Myocyte (in vitro differentiated cells): ENCODE measurements at regions not wholly inside any gene's neighbourhood (a gene's known extent, or its start where the extent isn't known, plus 50 kb on each side); places are given as distances from the start of the nearest gene placed in this dataset.

Source experiments
- DNase-seq: peaks from one replicate; pipeline ENCODE4 v3.0.0-alpha.2; 2012; ENCODE audit warnings: low read depth

DNA sequence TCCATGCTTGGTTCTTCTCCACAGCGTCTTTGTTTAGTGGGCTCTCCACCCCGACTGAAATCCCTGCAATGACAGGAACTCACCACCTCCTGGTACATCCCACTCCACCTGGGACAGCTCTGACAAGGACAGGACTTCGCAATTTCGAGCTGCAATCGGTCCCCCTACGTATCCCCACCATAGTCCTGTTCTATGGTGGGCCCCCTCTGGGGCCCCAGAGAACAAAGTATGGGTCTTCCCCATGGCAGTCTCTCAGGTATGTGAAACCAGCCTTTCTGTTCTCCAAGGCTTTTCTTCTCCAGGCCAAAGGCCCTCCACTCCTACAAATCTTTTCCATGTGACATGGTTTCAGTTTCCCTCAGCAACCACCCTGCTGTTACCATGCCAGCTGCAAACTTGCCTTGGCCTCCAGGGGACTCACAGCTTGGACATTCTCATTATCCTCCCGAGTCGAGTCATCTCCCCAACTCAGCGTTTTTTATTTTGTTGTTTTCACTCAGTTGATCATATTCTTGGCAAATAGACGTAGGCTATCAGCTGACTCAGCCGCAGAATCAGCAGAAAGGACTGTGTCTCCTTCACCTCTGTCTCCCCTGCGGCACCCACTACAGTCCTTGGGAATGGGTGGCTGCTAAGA, 233.3 kb downstream of the OPA1 start:
- peak; percentile 79 for DNase-seq

DNA sequence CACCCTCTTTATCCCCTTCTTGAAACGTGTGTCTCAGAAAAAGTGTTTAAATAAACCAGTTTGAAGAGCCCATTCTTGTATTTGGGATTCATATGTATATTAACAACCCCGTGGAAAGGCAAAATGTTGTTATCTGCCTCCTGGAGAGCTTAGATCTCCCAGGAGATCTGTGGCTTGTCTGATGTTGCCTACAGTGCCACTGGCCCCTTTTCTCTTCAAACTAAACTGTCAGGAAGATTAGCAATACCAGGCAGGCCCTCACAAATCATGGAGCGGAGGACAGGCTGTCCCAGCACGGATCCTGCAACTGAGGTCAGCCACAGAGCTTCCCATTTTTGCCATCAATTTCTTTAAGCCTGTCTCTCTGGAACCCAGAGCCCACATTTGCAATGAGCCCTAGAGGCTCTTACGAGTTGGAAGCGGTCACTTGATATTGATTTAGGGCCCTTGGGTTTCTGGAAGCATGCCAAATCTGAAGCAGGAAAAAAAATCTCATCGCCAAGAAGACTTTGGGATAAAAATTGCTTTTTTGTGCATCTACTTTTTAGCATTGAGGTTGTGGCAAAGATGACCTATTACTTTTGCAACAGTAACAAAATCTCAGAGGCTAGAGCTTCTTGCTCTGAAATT, 234.1 kb downstream of the OPA1 start:
- DNase-seq = no peak

DNA sequence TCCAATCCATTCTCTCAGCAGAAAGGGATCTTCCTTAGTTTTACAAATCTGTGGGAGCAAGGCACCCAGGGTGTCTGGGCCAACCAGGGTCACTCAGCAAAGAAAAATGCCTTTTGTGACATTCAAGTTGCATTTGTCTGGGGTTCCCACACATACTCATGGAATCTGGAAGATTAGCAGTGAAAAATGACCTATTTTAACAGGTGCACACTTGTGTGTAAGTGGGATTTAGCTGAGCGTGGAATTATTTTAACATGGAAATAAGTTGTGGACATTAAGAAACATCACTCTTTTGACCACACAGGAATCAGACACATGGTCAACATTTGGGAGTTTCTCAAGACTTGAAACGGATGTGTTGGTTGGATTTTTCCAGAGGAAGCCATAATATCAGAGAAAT, 234.9 kb downstream of the OPA1 start:
- no peak for DNase-seq

- DNase-seq = no peak
Observed at GRCh38 chr3:193828477-193828876, 235.5 kb downstream of the OPA1 start.

DNA sequence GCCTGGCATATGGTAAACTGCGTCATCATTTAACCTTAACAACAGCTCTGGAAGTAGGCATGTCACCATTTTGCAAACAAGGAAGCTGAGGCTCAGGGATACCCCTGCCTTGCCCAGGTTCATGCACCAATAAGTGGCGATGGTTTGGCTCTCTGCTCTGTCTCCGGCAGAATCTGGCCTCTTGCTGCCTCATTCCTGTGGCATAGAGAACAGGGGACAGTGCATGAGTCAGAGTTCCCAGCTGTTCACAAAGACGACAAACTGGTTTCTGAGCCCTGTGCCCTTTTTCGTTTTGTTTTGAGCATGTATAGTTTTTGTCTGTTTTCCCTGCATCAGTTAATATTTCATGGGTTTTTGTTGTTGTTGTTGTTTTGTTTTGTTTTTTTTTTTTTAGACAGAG, 236.8 kb downstream of the OPA1 start:
- DNase-seq = peak; percentile 92

DNA sequence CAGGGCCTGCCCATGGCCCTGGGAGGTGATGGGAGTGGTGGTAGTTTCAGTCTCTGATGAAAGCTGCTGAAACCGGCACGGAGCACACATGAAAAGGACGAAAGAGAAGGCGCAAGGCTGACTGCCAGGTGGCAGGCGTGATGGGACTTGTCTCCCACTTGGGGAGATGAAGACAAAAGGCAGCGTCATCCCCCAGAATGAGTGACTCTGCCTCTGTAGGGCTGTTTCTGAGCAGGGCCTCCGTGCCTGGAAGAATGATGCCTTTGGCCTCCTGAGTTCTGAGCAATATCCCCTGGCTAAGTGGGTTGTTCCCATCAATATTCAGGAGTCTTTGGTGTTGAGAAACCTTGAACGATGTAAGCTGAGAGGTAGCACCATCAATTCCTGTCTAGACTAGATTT, 237.8 kb downstream of the OPA1 start:
- no peak for DNase-seq

- no peak for DNase-seq
Observed at GRCh38 chr3:193831495-193832455, 238.8 kb downstream of the OPA1 start.

GRCh38 chr3:193832833-193833413, 239.9 kb downstream of the OPA1 start:
- no peak for DNase-seq

GRCh38 chr3:193833592-193833991, 240.6 kb downstream of the OPA1 start:
- no peak for DNase-seq

DNA sequence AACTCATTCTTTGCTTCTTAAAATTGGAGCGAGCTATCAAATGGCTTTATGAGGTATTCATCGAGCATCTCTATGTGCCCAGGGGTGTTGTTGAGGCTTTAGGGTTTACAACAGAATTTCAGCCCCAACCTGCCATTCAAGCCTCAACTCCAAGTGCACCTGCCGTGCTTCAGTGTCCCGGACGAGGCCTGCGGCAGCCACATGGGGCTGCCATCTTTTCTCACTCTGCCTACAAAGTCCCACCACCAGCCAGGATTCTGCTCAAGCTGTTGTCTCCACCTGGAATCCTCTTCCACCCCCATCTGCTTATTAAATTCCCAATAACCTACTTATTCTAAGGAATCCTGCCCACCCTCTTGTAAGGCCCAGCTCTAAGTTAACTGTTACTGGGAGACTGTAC, 242.4 kb downstream of the OPA1 start:
- no peak for DNase-seq

- DNase-seq = no peak
Observed at GRCh38 chr3:193836511-193836910, 243.5 kb downstream of the OPA1 start.

DNA sequence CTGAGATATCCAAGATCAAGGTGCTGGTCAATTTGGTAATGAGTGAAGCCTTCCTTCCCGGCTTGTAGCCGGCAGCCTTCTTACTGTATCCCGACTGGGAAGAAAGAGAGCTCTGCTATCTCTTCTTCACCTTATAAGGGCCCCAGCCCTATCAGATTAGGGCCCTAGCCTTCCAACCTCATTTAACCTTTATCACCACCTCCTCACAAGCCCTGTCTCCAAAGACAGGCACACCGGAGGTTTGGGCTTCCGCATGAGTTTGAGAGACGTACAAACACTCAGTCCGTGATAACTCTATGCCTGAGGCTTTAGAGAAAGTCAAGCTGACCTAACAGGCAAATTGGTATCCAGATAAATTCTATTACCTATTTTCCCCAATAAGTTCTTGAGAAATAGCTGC, 243.9 kb downstream of the OPA1 start:
- no peak for DNase-seq

GRCh38 chr3:193837347-193837827, 244.4 kb downstream of the OPA1 start:
- no peak for DNase-seq

GRCh38 chr3:193840111-193840641, 247.2 kb downstream of the OPA1 start:
- DNase-seq = no peak

DNA sequence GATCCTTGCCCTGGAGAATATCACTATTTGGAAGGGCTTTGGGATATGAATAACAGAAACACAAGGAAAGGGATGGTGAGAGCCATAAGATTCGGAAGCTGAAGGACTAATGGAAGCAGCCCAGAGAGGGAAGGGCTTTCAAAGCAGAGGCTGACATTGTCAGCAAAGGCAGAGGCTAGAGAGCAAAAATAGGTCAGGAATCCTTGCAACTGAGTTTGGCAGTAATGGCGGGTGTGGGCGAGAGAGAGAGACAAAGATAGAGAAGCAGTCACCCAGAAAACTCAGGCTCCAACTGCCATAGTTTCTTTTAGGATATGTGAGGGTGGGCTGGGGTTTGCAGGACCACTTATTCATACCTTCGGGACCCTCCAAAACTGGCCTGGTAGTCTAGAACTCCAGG, 248.6 kb downstream of the OPA1 start:
- DNase-seq = no peak

DNA sequence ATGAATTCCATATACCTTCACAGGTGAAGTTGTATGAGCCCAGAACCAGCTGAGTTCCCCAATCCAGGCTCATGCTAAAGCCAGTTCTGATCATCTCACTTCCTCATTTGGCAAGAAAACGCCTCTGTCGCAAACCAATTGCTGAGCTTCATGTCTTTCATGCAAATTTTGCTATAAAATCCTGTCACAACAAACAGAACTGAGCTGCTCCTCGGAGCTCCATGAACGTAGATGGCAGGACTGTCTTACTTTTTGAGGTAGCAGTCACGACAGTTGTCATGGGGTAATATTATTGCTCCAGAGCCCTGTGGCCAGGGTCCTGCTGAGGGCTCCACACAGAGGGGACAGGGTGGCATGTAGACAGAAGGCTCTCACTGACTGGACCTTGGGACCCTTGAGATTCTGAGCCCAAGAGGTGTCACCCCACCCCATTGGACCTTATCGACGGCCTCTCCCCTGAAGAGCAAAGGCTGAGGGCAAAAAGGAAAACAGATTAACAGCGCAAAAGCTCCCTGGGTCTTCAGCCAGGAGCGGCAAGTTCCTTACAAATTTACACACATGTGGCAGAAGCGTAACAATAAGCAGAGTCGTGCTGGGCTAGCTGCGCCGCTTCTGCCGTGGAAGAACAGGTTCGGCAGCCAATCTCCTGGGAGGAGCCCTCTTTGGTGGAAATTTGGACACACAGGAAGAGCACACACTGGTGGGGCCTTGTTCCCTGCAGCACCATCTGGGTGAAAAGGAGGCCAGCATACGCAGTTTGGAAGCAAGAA, 249.2 kb downstream of the OPA1 start:
- no peak for DNase-seq

DNA sequence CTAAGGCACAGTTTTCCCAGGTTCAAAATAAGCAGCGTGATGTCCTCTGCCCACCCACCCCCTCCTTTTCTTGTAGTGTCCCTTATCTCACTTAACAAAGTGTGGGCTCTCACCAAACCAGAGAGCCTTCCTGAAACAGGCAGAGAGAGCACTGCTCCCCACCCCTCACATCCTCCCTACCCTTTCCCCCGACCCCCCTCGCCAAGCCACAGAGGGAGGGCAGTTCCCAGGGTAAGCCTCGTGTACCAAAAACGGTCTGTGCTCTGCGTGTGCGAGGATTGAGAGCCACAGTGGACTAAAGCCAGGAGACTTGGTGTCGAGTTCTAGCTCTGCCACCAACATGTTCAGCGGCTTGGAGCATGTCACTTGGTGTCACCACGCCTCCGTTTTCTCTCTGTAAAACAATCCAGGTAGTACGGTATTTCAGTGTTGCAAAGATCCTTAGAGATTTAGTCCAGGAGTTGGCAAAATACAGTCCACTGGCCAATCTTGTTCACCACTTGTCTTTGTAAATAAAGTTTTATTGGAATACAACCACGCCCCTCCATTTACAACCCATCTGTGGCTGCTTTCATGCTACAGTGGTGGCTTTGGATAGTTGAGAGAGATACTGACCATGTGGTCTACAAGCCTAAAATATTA, 249.9 kb downstream of the OPA1 start:
- no peak for DNase-seq

DNA sequence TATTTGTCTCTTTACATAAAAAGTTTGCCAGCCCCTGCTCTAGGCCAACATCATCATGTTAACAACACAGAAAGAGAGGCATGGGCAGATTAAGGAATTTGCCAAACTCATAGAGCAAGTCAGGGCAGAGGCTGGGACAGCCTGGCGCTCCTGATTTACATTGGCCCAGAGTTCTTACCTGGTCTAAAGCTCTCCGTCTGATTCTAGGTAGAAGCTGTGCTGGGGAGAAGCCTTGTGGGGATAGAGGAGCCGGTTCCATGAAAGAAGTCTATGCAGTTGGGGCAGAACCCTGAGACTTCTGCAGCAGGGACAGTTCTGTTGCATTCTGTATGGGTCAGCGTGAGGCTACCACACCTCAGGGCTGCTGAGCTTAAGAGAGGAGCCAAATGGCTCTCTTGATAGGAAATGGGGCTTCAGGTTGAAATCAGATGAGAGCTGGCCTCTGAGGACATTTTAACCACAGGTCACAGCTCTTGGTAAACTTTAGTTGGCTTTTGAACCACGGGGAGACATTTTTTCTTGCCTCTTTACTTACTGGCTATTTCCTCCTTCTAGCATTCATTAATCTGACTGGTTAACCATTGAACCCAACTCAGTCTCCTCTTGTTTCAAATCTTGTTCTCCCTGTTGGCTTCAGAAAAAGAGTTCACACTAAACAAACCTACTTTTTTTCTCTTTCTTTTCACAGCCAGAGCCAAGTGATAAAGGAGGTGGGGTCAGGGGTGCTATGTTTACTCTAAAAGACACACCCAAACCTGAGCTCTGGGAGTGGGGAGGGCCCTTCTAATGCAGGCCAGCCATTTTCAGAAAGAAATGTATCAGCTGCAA, 250.7 kb downstream of the OPA1 start:
- no peak for DNase-seq

- no peak for DNase-seq
Observed at GRCh38 chr3:193844472-193844871, 251.5 kb downstream of the OPA1 start.
